ENCODE measurements at regions not wholly inside any gene's neighbourhood (a gene's known extent, or its start where the extent isn't known, plus 50 kb on each side); places are given as distances from the start of the nearest gene placed in this dataset.

DNA sequence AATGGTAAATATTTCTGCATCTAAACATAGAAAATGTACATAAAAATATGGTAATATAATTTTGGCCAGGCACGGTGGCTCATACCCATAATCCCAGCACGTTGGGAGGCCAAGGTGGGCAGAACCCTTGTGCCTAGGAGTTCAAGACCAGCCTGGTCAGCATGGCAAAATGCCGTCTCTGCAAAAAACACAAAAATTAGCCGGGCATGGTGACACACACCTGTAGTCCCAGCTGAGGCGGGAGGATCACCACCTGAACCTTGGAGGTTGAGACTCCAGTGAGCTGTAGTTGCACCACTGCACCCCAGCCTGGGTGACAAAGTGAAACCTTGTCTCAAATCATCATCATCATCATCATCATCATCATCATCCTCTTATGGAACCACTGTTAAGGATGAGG, 230.6 kb upstream of the NCAM1 start (continued):
- TF ChIP-seq, protein P1, sequence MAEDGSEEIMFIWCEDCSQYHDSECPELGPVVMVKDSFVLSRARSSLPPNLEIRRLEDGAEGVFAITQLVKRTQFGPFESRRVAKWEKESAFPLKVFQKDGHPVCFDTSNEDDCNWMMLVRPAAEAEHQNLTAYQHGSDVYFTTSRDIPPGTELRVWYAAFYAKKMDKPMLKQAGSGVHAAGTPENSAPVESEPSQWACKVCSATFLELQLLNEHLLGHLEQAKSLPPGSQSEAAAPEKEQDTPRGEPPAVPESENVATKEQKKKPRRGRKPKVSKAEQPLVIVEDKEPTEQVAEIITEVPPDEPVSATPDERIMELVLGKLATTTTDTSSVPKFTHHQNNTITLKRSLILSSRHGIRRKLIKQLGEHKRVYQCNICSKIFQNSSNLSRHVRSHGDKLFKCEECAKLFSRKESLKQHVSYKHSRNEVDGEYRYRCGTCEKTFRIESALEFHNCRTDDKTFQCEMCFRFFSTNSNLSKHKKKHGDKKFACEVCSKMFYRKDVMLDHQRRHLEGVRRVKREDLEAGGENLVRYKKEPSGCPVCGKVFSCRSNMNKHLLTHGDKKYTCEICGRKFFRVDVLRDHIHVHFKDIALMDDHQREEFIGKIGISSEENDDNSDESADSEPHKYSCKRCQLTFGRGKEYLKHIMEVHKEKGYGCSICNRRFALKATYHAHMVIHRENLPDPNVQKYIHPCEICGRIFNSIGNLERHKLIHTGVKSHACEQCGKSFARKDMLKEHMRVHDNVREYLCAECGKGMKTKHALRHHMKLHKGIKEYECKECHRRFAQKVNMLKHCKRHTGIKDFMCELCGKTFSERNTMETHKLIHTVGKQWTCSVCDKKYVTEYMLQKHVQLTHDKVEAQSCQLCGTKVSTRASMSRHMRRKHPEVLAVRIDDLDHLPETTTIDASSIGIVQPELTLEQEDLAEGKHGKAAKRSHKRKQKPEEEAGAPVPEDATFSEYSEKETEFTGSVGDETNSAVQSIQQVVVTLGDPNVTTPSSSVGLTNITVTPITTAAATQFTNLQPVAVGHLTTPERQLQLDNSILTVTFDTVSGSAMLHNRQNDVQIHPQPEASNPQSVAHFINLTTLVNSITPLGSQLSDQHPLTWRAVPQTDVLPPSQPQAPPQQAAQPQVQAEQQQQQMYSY (CRISPR knock-in tag; IDR thresholded peaks at IDR 0.05): no peak
- TF ChIP-seq, protein P2, sequence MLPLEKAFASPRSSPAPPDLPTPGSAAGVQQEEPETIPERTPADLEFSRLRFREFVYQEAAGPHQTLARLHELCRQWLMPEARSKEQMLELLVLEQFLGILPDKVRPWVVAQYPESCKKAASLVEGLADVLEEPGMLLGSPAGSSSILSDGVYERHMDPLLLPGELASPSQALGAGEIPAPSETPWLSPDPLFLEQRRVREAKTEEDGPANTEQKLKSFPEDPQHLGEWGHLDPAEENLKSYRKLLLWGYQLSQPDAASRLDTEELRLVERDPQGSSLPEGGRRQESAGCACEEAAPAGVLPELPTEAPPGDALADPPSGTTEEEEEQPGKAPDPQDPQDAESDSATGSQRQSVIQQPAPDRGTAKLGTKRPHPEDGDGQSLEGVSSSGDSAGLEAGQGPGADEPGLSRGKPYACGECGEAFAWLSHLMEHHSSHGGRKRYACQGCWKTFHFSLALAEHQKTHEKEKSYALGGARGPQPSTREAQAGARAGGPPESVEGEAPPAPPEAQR (CRISPR knock-in tag; IDR thresholded peaks at IDR 0.05): no peak
- TF ChIP-seq ZNF138 (CRISPR knock-in tag; conservative IDR thresholded peaks at IDR 0.05) (no peak), ATF1 (CRISPR knock-in tag; IDR thresholded peaks at IDR 0.05) (no peak), ZNF121 (CRISPR knock-in tag; IDR thresholded peaks at IDR 0.05) (no peak), RELA (CRISPR knock-in tag; IDR thresholded peaks at IDR 0.05; ENCODE audit: borderline replicate concordance) (no peak)

DNA sequence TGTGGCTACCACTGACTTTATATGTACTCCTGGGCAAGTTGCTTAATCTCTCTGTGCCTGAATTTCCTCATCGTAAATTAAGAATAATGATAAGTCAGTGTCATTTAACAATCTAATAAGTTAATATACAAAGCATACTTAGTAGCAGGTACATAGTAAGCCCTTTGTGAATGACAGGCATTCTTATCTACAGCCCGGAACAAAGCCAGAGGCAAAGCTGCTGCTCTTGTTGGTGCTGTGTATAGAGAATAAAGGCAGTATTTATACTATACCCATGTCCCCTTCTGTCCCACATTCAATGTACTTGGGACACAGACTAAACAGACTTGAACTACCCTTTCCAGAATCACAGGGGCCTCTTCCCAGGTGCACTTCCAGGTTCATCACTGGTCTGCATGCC, 229.7 kb upstream of the NCAM1 start:
- no peak for ATAC-seq
- CTCF ChIA-PET: interaction anchor here (1.3 kb wide), 1 partner anchor 143 kb away, joined by 4 read pairs; no protein-coding TSS in a partner anchor
- Mint-ChIP-seq H3K36me3 (no peaks in the 10 kb centered on the region), H3K27me3 (ENCODE audit: low read depth) (no peaks in the 10 kb centered on the region), H3K4me1 (no peaks in the 10 kb centered on the region), H3K27ac (no peak overlapping the region), H3K4me3 (no peak overlapping the region), H3K9me3 (peaks cover 7% of the 10 kb centered on the region; the same call in 1 of the 2 replicates)
- no peak for TF ChIP-seq CREB1 (CRISPR knock-in tag; IDR thresholded peaks at IDR 0.05)
- no peak for TF ChIP-seq ZNF416 (CRISPR knock-in tag; IDR thresholded peaks at IDR 0.05)
- no peak for TF ChIP-seq NFYB (CRISPR knock-in tag; conservative IDR thresholded peaks at IDR 0.05; ENCODE audit: low read depth)
- TF ChIP-seq, protein P3, sequence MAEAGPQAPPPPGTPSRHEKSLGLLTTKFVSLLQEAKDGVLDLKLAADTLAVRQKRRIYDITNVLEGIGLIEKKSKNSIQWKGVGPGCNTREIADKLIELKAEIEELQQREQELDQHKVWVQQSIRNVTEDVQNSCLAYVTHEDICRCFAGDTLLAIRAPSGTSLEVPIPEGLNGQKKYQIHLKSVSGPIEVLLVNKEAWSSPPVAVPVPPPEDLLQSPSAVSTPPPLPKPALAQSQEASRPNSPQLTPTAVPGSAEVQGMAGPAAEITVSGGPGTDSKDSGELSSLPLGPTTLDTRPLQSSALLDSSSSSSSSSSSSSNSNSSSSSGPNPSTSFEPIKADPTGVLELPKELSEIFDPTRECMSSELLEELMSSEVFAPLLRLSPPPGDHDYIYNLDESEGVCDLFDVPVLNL (CRISPR knock-in tag; IDR thresholded peaks at IDR 0.05; ENCODE audit: borderline replicate concordance, low read depth): no peak
- TF ChIP-seq SP1 (CRISPR knock-in tag; conservative IDR thresholded peaks at IDR 0.05): no peak
- TF ChIP-seq MXD4 (CRISPR knock-in tag; IDR thresholded peaks at IDR 0.05; ENCODE audit: borderline replicate concordance): no peak
- TF ChIP-seq RELA (CRISPR knock-in tag; IDR thresholded peaks at IDR 0.05; ENCODE audit: borderline replicate concordance): no peak
- TF ChIP-seq GRHL2 (CRISPR knock-in tag; IDR thresholded peaks at IDR 0.05; ENCODE audit: insufficient replicate concordance, severe bottlenecking): no peak
- no peak for TF ChIP-seq ZNF219 (CRISPR knock-in tag; IDR thresholded peaks at IDR 0.05; ENCODE audit: borderline replicate concordance)
- POLR2A ChIA-PET: no interaction called here
- DNase-seq (ENCODE audit: low spot score): no peak

DNA sequence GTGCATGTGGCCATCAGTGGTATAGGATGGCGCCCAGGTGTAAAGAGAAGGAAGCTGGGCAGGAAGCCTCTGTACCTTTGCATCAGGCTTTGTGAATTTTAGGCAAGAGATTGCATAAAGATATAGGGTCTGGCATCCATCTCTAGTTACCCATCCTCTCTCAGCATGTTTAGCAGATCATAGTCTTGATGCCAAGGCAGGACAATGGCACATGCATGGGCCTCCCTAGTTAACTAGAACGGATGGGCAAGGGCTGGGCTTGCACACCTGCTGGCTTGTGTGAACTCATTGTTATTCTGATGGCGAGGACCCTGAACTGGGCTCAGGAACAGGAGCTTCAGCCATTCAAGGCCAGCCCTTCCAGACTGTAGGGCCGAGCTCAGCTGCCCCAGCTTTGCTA, 229.2 kb upstream of the NCAM1 start:
- H3K4me3 Mint-ChIP-seq: no peak overlapping the region
- no peaks in the 10 kb centered on the region for H3K36me3 Mint-ChIP-seq
- H3K9me3 Mint-ChIP-seq: peaks cover 7% of the 10 kb centered on the region; the same call in 1 of the 2 replicates
- POLR2A ChIA-PET: no interaction called here
- no peak for ATAC-seq
- H3K4me1 Mint-ChIP-seq: no peaks in the 10 kb centered on the region
- no peak overlapping the region for H3K27ac Mint-ChIP-seq
- CTCF ChIA-PET: interaction anchor here (1.3 kb wide), 1 partner anchor 144 kb away, joined by 4 read pairs; no protein-coding TSS in a partner anchor
- no peak for DNase-seq (ENCODE audit: low spot score)
- H3K27me3 Mint-ChIP-seq (ENCODE audit: low read depth): no peaks in the 10 kb centered on the region
- TF ChIP-seq, protein P4, sequence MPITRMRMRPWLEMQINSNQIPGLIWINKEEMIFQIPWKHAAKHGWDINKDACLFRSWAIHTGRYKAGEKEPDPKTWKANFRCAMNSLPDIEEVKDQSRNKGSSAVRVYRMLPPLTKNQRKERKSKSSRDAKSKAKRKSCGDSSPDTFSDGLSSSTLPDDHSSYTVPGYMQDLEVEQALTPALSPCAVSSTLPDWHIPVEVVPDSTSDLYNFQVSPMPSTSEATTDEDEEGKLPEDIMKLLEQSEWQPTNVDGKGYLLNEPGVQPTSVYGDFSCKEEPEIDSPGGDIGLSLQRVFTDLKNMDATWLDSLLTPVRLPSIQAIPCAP (CRISPR knock-in tag; IDR thresholded peaks at IDR 0.05): no peak
- TF ChIP-seq RORB (CRISPR knock-in tag; IDR thresholded peaks at IDR 0.05) (no peak), EMX1 (CRISPR knock-in tag; IDR thresholded peaks at IDR 0.05) (no peak), CREM (CRISPR knock-in tag; IDR thresholded peaks at IDR 0.05) (no peak)
- TF ChIP-seq, protein P5, sequence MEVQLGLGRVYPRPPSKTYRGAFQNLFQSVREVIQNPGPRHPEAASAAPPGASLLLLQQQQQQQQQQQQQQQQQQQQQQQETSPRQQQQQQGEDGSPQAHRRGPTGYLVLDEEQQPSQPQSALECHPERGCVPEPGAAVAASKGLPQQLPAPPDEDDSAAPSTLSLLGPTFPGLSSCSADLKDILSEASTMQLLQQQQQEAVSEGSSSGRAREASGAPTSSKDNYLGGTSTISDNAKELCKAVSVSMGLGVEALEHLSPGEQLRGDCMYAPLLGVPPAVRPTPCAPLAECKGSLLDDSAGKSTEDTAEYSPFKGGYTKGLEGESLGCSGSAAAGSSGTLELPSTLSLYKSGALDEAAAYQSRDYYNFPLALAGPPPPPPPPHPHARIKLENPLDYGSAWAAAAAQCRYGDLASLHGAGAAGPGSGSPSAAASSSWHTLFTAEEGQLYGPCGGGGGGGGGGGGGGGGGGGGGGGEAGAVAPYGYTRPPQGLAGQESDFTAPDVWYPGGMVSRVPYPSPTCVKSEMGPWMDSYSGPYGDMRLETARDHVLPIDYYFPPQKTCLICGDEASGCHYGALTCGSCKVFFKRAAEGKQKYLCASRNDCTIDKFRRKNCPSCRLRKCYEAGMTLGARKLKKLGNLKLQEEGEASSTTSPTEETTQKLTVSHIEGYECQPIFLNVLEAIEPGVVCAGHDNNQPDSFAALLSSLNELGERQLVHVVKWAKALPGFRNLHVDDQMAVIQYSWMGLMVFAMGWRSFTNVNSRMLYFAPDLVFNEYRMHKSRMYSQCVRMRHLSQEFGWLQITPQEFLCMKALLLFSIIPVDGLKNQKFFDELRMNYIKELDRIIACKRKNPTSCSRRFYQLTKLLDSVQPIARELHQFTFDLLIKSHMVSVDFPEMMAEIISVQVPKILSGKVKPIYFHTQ (CRISPR knock-in tag; IDR thresholded peaks at IDR 0.05): no peak
- TF ChIP-seq, protein P6, sequence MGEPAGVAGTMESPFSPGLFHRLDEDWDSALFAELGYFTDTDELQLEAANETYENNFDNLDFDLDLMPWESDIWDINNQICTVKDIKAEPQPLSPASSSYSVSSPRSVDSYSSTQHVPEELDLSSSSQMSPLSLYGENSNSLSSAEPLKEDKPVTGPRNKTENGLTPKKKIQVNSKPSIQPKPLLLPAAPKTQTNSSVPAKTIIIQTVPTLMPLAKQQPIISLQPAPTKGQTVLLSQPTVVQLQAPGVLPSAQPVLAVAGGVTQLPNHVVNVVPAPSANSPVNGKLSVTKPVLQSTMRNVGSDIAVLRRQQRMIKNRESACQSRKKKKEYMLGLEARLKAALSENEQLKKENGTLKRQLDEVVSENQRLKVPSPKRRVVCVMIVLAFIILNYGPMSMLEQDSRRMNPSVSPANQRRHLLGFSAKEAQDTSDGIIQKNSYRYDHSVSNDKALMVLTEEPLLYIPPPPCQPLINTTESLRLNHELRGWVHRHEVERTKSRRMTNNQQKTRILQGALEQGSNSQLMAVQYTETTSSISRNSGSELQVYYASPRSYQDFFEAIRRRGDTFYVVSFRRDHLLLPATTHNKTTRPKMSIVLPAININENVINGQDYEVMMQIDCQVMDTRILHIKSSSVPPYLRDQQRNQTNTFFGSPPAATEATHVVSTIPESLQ (CRISPR knock-in tag; IDR thresholded peaks at IDR 0.05): no peak

Data from WTC11 (cell line).